GM21447 (cell line): ENCODE measurements at regions not wholly inside any gene's neighbourhood (a gene's known extent, or its start where the extent isn't known, plus 50 kb on each side); places are given as distances from the start of the nearest gene placed in this dataset.
"Not testable (repeated sequence)": the region's sequence is repeated elsewhere in the genome, so short reads cannot be mapped to it uniquely, and the experiment has no call there.

Source experiments
- ATAC-seq: cut with Tn5 transposase; IDR thresholded peaks from one replicate; pipeline ENCODE4 v1.9.1; 2021; ENCODE audit not compliant: unreplicated experiment

GRCh38 chr10:27390681-27391080 is 113.4 kb upstream of the RAB18 start:
- no peak for ATAC-seq

GRCh38 chr10:27388761-27389399 is 115.2 kb upstream of the RAB18 start:
- ATAC-seq, result no peak

- ATAC-seq, result no peak
Measured at GRCh38 chr10:27383595-27384542, 120.2 kb upstream of the RAB18 start.

GRCh38 chr10:27382176-27382575 is 121.9 kb upstream of the RAB18 start:
- no peak for ATAC-seq

GRCh38 chr10:27380929-27381358 is 123.2 kb upstream of the RAB18 start:
- no peak for ATAC-seq

- not testable (repeated sequence) for ATAC-seq
Measured at GRCh38 chr10:27379041-27379440, 125.1 kb upstream of the RAB18 start.

GRCh38 chr10:27373566-27374160 is 130.4 kb upstream of the RAB18 start:
- no peak for ATAC-seq

GRCh38 chr10:27372095-27372494 is 131.5 kb upstream of the ACBD5 start:
- ATAC-seq, result no peak

- ATAC-seq, result not testable (repeated sequence)
Measured at GRCh38 chr10:27371375-27371774, 130.8 kb upstream of the ACBD5 start.

- ATAC-seq, result no peak
Measured at GRCh38 chr10:27369880-27370279, 129.3 kb upstream of the ACBD5 start.

GRCh38 chr10:27368706-27369105 is 128.1 kb upstream of the ACBD5 start:
- no peak for ATAC-seq

GRCh38 chr10:27366769-27367168 is 126.2 kb upstream of the ACBD5 start:
- ATAC-seq, result peak; percentile 57

GRCh38 chr10:27364028-27364427 is 123.4 kb upstream of the ACBD5 start:
- no peak for ATAC-seq

GRCh38 chr10:27360581-27361172 is 120.1 kb upstream of the ACBD5 start:
- peak; percentile 94 for ATAC-seq

GRCh38 chr10:27359792-27360355 is 119.3 kb upstream of the ACBD5 start:
- no peak for ATAC-seq

- no peak for ATAC-seq
Measured at GRCh38 chr10:27356738-27357137, 116.1 kb upstream of the ACBD5 start.

- no peak for ATAC-seq
Measured at GRCh38 chr10:27355918-27356573, 115.4 kb upstream of the ACBD5 start.

- peak; percentile 98 for ATAC-seq
Measured at GRCh38 chr10:27354643-27355270, 114.2 kb upstream of the ACBD5 start.

GRCh38 chr10:27354100-27354499 is 113.5 kb upstream of the ACBD5 start:
- ATAC-seq, result peak; percentile 10

GRCh38 chr10:27349987-27350386 is 109.4 kb upstream of the ACBD5 start:
- no peak for ATAC-seq
